NCI-H187 treated with DMSO at 0.1 percent for 48 hours (cell line): ENCODE measurements at regions not wholly inside any gene's neighbourhood (a gene's known extent, or its start where the extent isn't known, plus 50 kb on each side); places are given as distances from the start of the nearest gene placed in this dataset.
"Not testable (repeated sequence)": the region's sequence is repeated elsewhere in the genome, so short reads cannot be mapped to it uniquely, and the experiment has no call there.

Experiments
- DNase-seq: peaks from one replicate; lab custom pipeline; 2025; lab: John Stamatoyannopoulos, UW

DNA sequence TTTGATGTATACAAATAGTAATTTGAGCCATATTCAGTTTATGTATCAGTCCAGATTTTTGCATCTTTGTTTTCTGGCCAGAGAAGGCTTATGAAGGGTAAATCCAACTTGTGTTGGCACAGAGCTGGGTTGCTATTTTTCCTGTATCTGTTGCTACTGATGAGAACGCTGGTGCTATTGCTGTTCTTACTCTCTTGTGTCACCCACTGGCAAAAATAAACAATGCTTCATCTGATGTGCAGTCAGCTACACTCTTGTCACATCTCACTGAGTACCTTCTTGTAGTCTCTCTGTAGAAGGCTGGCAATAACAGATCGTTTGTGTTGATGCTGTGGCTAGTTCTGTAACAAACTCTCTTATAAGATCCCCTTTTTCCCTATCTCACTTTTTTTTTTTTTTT, 323.4 kb downstream of the CDH19 start:
- no peak for DNase-seq

GRCh38 chr18:66271962-66272361, 331.9 kb downstream of the CDH19 start:
- no peak for DNase-seq

DNA sequence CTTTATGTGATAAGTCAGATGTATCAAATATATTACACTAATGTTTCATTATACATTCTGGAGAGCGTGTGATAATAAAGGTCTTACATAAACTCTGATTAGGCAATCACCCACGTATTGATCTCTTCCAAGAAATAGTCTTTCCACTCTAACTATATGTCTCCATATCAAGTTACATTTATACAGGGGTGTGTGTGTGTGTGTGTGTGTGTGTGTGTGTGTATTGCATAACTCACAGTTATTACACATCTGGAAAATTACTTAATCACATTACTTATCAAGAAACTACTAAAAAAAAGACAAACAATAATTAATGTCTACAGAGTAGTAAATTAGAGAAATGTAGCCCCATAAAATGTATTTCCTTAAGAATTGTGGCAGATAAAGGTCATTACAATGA, 339.8 kb downstream of the CDH19 start:
- no peak for DNase-seq

DNA sequence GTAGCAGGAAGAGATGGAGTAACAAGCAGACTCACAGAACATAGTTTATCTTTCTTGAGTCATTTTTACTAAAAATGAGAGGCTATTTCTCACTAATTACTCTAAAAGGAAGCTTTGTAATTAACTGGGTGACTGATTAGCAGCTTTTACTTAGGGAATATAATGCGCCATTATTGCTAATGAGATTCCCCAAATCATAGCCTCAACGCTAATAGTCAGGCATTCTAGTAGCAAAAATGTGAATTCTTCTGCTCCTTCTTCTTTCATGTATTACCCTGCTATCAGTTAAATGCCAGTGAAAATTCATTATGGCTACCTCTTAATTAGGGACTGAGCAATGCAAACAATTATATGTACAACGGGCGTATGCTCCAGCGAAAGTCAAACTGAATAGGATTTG, 349.8 kb downstream of the CDH19 start:
- DNase-seq, result no peak

DNA sequence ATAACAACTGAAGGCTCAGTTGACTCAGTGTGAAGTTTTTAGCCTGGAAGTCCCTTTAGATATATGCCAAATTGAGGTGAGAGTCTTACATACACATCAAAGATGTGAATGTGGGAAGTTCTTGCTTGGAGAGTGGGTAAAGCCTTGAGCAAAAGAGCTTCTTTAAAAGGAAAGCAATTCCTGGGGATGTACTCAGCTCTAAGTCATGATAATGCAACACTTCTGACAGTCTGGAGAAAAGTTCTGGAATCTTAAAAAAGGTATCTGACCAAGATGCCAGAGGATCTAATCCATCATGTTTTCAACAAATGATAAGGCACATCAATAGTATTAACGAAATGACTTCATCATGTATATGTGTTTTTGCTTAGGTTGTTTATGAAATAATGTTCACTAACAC, 351.2 kb downstream of the CDH19 start:
- no peak for DNase-seq

- no peak for DNase-seq
Observed at GRCh38 chr18:66235206-66235605, 368.7 kb downstream of the CDH19 start.

DNA sequence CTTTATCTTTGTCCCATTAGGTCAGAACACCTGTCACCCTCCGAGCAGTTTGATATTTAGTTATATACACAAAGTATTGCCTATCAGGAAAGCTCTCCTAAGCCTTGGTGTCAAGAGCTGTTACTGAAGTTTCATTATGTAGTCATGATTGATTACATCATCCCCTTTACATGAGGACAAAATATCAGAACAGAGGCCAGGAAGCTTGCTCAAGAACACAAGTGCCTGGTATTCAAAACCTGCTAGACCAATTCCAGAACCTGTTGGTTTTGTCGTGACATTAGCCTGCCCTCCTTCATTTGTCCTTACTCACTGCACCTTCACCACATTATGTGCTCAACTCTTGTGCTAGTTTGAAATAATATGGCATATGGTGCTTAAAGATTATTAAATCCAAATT, 377.1 kb downstream of the CDH19 start:
- DNase-seq, result no peak

GRCh38 chr18:66223317-66223716, 380.6 kb downstream of the CDH19 start:
- DNase-seq, result not testable (repeated sequence)

DNA sequence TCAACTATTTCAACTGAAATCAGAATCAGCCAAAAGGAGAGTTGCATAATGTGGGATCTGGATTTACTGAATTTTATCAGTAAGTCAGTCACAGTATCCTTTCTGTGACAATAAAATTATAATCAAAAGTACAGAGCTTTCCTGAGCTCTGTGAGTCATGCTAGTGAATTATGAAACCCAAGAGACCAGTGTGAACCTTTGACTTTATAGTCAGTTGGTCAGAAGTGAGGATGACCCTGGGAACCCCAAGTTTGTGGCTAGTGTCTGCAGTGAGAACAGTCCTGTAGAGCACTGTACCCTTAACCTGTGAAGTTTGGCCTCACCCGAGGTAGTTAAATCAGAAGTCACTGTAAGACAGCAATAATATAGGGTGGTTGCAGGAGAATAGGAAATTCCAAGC, 381.7 kb downstream of the CDH19 start:
- DNase-seq, result no peak

GRCh38 chr18:66219817-66220216, 384.1 kb downstream of the CDH19 start:
- DNase-seq, result no peak

DNA sequence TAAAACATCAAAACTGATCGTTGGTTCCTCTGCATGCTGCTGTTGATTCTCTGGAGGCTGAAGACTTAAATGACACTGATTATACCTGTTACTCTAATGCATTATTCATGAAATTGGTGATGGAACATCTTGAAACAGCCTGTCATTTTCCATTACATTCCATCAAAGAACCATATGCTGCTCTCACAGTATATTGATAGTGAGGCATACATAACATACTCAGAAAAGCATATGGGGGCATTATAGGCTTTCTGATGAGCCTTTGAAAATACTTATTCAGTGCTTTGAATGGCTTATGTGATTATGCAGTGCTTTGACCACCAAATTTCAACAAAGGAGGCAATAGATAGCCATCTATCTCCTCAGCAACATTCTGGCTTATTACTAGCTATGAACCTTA, 392.1 kb downstream of the CDH19 start:
- DNase-seq, result no peak

GRCh38 chr18:66210875-66211274, 393.0 kb downstream of the CDH19 start:
- no peak for DNase-seq

DNA sequence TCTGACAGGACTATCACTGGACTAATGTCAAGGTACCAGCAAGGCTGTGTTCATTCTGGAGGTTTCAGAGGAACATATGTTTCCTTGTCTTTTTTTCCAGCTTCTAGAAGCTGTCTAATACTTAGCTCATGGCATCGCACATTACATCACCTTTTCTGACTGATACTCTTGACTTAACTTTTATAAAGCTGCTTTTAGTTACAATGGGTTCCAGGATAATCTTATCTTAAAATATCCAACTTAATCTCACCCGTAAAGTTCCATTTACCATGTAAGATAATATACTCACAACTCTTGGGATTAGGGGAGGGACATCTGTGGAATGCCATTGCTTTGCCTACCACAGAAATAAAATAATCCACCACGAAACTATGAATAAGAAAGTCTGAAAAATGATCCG, 394.2 kb downstream of the CDH19 start:
- no peak for DNase-seq

- DNase-seq, result no peak
Observed at GRCh38 chr18:66196805-66197204, 407.1 kb downstream of the CDH19 start.

- no peak for DNase-seq
Observed at GRCh38 chr18:66193938-66194337, 410.0 kb downstream of the CDH19 start.

DNA sequence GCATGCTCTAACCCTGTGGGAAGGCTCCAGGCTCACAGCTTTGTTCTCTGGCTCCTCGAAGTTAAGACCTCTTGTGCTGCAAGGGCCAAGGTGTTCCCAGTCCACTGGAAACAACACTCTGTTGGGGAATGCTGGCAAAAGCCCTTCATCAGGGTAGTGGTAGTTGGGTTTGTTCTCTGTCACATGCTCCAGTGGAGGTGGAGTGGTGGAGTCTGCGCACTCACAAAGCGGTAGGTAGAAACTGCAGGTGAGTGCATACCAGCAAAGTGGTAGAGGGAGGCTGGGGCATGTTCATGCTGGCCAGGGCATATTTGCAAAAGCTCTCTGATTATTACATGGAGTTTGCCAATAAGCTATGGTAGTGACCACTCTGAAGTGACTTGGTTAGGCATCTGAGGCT, 410.5 kb downstream of the CDH19 start:
- DNase-seq, result no peak

GRCh38 chr18:66168685-66169235, 417.9 kb downstream of the CDH7 start:
- no peak for DNase-seq

- no peak for DNase-seq
Observed at GRCh38 chr18:66167829-66168684, 417.2 kb downstream of the CDH7 start.

- no peak for DNase-seq
Observed at GRCh38 chr18:66160007-66160406, 409.2 kb downstream of the CDH7 start.

GRCh38 chr18:66159451-66159850, 408.6 kb downstream of the CDH7 start:
- no peak for DNase-seq

DNA sequence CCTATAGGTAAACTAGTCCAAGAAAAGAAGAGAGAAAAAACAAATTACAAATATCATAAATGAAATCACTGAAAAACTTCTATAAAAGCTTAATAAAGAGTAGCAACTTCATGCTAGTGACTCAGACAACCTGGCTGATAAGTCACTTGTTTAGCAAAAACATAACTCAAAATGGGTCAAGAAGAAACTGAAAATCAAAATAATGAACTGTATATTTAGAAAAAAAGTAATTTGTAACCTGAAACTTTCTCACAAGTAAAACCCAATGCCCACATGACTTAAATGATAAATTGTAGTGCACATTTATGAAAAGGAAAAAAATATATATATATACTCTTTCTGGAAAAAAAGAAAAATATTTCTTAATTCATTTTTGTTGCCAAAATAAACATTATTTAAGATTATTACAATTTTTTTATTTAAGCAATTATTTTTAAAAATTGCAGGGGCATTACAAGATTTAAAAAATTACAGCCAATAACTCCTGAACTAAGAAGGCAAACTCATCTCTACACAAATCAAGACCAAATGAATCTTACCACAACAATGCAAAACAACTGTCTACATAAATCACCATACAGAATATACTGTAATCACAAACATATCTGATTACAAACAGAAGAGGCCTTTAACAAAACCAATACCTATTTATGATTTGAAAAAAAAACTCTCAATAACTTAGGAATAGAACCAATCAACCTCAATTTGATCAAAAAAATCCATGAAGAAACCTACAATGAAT, 406.3 kb downstream of the CDH7 start:
- no peak for DNase-seq

DNA sequence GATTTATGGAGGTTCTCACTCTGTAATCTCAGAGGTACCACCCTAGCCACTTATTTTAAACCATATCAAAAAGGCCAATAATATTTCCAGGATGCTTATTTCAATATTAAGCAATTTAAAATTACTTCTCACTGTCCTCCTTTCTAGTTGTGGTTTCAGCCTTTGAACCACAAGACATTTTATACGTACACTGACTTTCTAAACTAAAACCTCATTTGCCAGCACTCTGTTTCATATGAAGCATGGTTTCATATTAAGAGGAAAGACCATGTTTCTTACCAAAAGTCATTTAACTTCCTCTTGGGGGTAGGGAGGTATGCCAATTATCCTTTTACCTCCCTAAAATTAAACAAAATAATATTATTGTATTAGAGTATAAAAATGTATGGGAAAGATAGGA, 399.8 kb downstream of the CDH7 start:
- DNase-seq, result no peak

DNA sequence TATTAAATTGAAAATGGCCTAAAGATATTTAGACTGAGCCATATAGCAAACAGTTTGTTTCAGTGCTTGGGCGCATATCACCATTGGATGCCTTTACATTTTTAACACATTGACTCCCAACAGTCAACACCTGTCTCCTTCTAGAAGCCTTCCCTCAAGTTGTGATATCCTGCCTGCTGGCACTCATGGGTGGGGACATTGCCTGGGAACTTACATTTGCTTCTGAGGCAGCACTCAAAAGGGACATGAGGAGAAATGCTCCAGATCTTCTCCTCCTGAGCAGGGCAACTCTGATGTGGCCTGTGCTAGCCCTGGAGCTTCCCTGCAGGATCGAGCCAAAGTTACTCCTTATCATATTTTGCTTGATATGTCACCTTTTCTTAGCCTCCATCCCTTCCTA, 392.2 kb downstream of the CDH7 start:
- DNase-seq, result no peak
